ENCODE measurements at regions not wholly inside any gene's neighbourhood (a gene's known extent, or its start where the extent isn't known, plus 50 kb on each side); places are given as distances from the start of the nearest gene placed in this dataset.

DNA sequence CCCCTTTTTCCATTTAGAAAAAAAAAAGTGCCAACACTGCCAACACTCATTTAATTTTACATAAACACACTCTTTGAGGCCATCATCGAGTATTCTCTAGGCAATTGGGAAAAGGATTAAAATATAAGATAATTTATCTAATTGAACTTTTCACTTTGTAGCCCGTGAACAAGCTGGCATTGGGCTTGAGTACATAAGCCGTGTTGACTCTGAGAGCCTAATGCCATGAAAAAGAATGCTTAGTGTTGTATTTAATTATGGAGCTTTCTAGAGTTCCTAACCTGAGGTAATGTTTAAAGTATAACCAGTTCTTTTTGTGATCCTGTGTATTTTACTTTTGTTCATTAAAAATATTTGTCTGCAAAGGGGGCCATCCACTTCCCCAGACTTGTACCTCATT is 193.8 kb downstream of the LYPLAL1 start:
- Histone ChIP-seq H3K36me3 (ENCODE audit: control insufficient read depth in 2 of 2, extremely low read depth in 1 of 2, insufficient read depth in 2 of 2, low read length in 2 of 2) (no peaks in the 10 kb centered on the region), H4K20me1 (ENCODE audit: control insufficient read depth, extremely low read depth, insufficient read depth, low read length) (no peaks in the 10 kb centered on the region), H3K79me2 (ENCODE audit: control insufficient read depth, insufficient read depth, low read length) (no peaks in the 10 kb centered on the region), H3K9me1 (ENCODE audit: control insufficient read depth, extremely low read depth, insufficient read depth, low read length) (no peaks in the 10 kb centered on the region), H3K27ac (ENCODE audit: control insufficient read depth, insufficient read depth, low read length) (no peak overlapping the region), H3K4me2 (ENCODE audit: control insufficient read depth, extremely low read depth, insufficient read depth, low read depth, low read length) (no peak overlapping the region), H3K4me3 (ENCODE audit: control insufficient read depth in 2 of 3, extremely low read depth in 1 of 3, insufficient read depth in 2 of 3, low read depth in 1 of 3, low read length in 3 of 3) (no peak overlapping the region), H3K9ac (ENCODE audit: control insufficient read depth, extremely low read depth, insufficient read depth, low read length) (no peak overlapping the region), H2AFZ (ENCODE audit: control insufficient read depth, low read length) (no peak overlapping the region), H3K9me3 (ENCODE audit: control insufficient read depth, low read depth, low read length) (no peaks in the 10 kb centered on the region), H3K27me3 (ENCODE audit: control insufficient read depth, extremely low read depth, insufficient read depth, low read length) (peaks cover 5% of the 10 kb centered on the region), H3K4me1 (ENCODE audit: control insufficient read depth, extremely low read depth, insufficient read depth, low read length) (no peaks in the 10 kb centered on the region)
- FAIRE-seq, result no peak
- no peak for DNase-seq (ENCODE audit: low read depth, low spot score)
- dilution Hi-C loops (cut with MboI; ENCODE audit: extremely low pct_ligation_motif_present, low sequenced_read_pairs), result no loop called here
- no peak for TF ChIP-seq EZH2 (IDR thresholded peaks at IDR 0.05; ENCODE audit: low read length)
- TF ChIP-seq, protein P1, sequence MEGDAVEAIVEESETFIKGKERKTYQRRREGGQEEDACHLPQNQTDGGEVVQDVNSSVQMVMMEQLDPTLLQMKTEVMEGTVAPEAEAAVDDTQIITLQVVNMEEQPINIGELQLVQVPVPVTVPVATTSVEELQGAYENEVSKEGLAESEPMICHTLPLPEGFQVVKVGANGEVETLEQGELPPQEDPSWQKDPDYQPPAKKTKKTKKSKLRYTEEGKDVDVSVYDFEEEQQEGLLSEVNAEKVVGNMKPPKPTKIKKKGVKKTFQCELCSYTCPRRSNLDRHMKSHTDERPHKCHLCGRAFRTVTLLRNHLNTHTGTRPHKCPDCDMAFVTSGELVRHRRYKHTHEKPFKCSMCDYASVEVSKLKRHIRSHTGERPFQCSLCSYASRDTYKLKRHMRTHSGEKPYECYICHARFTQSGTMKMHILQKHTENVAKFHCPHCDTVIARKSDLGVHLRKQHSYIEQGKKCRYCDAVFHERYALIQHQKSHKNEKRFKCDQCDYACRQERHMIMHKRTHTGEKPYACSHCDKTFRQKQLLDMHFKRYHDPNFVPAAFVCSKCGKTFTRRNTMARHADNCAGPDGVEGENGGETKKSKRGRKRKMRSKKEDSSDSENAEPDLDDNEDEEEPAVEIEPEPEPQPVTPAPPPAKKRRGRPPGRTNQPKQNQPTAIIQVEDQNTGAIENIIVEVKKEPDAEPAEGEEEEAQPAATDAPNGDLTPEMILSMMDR (optimal IDR thresholded peaks at IDR 0.05 in 1 of 3, IDR thresholded peaks at IDR 0.05 in 1 of 3, conservative IDR thresholded peaks at IDR 0.05 in 1 of 3; ENCODE audit: extremely low read depth in 1 of 3, insufficient read depth in 2 of 3, low read length in 3 of 3), result no peak

DNA sequence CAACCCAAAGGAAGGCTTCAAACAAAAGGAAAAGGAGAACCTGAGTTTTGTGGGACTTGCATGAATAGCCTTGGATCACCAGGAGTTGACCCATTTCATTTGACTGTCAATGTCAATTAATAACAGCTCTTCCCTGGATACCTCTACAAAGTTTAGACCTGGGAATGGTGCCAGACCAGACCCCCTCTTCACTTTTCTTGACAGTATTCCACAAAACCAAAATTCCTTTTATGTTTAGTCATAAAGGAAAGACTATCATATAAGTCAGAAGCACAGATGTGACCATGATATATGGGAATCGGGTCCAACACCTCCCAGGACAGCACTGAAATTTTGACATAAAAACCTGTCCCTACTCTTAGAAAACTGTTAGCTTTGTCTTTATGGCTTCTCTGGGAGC is 191.8 kb downstream of the LYPLAL1 start:
- no peak overlapping the region for H2AFZ ChIP-seq (ENCODE audit: control insufficient read depth, low read length)
- dilution Hi-C loops (cut with MboI; ENCODE audit: extremely low pct_ligation_motif_present, low sequenced_read_pairs), result no loop called here
- DNase-seq (ENCODE audit: low read depth, low spot score) (no peak), FAIRE-seq (no peak)
- H3K9ac ChIP-seq (ENCODE audit: control insufficient read depth, extremely low read depth, insufficient read depth, low read length), result no peak overlapping the region
- H3K9me3 ChIP-seq (ENCODE audit: control insufficient read depth, low read depth, low read length), result no peaks in the 10 kb centered on the region
- no peaks in the 10 kb centered on the region for H4K20me1 ChIP-seq (ENCODE audit: control insufficient read depth, extremely low read depth, insufficient read depth, low read length)
- no peak overlapping the region for H3K27ac ChIP-seq (ENCODE audit: control insufficient read depth, insufficient read depth, low read length)
- no peak overlapping the region for H3K4me2 ChIP-seq (ENCODE audit: control insufficient read depth, extremely low read depth, insufficient read depth, low read depth, low read length)
- no peaks in the 10 kb centered on the region for H3K9me1 ChIP-seq (ENCODE audit: control insufficient read depth, extremely low read depth, insufficient read depth, low read length)
- H3K27me3 ChIP-seq (ENCODE audit: control insufficient read depth, extremely low read depth, insufficient read depth, low read length), result no peaks in the 10 kb centered on the region
- no peaks in the 10 kb centered on the region for H3K36me3 ChIP-seq (ENCODE audit: control insufficient read depth in 2 of 2, extremely low read depth in 1 of 2, insufficient read depth in 2 of 2, low read length in 2 of 2)
- no peak overlapping the region for H3K4me3 ChIP-seq (ENCODE audit: control insufficient read depth in 2 of 3, extremely low read depth in 1 of 3, insufficient read depth in 2 of 3, low read depth in 1 of 3, low read length in 3 of 3)
- TF ChIP-seq, protein P1 (optimal IDR thresholded peaks at IDR 0.05 in 1 of 3, IDR thresholded peaks at IDR 0.05 in 1 of 3, conservative IDR thresholded peaks at IDR 0.05 in 1 of 3; ENCODE audit: extremely low read depth in 1 of 3, insufficient read depth in 2 of 3, low read length in 3 of 3), result no peak
- no peak for TF ChIP-seq EZH2 (IDR thresholded peaks at IDR 0.05; ENCODE audit: low read length)
- no peaks in the 10 kb centered on the region for H3K4me1 ChIP-seq (ENCODE audit: control insufficient read depth, extremely low read depth, insufficient read depth, low read length)
- no peaks in the 10 kb centered on the region for H3K79me2 ChIP-seq (ENCODE audit: control insufficient read depth, insufficient read depth, low read length)
